Astrocyte (in vitro differentiated cells and primary cell): ENCODE measurements at regions not wholly inside any gene's neighbourhood (a gene's known extent, or its start where the extent isn't known, plus 50 kb on each side); places are given as distances from the start of the nearest gene placed in this dataset.
A peak's percentile ranks its signal among the peaks of the same experiment; 100 is the strongest.

Experiments
- DNase-seq: peaks from one replicate; pipeline ENCODE4 v3.0.0-alpha.2; 2010; ENCODE audit warnings: low read depth
- FAIRE-seq: peaks from 2 replicates; lab custom pipeline; 2011; peaks lifted over from hg19 to GRCh38; lab: Jason Lieb, UNC
- H2AFZ ChIP-seq: 2 replicates; pipeline ENCODE4 v1.6.0; 2012; ENCODE audit warnings: low read depth, low read length, inconsistent platforms
- H3K27ac ChIP-seq: 2 replicates; pipeline ENCODE4 v1.5.1; 2011; ENCODE audit warnings: low read depth, low read length, inconsistent platforms
- H3K27me3 ChIP-seq: 2 replicates; pipeline ENCODE4 v1.6.0; 2011; ENCODE audit warnings: low read length, inconsistent platforms; ENCODE audit not compliant: insufficient read depth
- H3K36me3 ChIP-seq: 2 replicates; pipeline ENCODE4 v1.5.1; 2011; ENCODE audit warnings: low read length, inconsistent platforms; ENCODE audit not compliant: insufficient read depth
- H3K4me1 ChIP-seq: 2 replicates; pipeline ENCODE4 v1.5.1; 2011; ENCODE audit warnings: low read length, inconsistent platforms; ENCODE audit not compliant: insufficient read depth
- H3K4me2 ChIP-seq: 2 replicates; pipeline ENCODE4 v1.6.0; 2012; ENCODE audit warnings: low read length, inconsistent platforms
- H3K4me3 ChIP-seq: 2 replicates; pipeline ENCODE4 v1.5.1; 2011; ENCODE audit warnings: low read depth, mild to moderate bottlenecking, low read length, inconsistent platforms; ENCODE audit not compliant: insufficient read depth
- H3K79me2 ChIP-seq: 2 replicates; pipeline ENCODE4 v1.6.0; 2012; ENCODE audit warnings: mild to moderate bottlenecking, low read length, inconsistent platforms; ENCODE audit not compliant: insufficient read depth
- H3K9ac ChIP-seq: 2 replicates; pipeline ENCODE4 v1.6.0; 2012; ENCODE audit warnings: mild to moderate bottlenecking, low read length, inconsistent platforms
- H3K9me3 ChIP-seq: 2 replicates; pipeline ENCODE4 v1.5.1; 2012; ENCODE audit warnings: low read depth, mild to moderate bottlenecking, low read length, inconsistent platforms; ENCODE audit not compliant: insufficient read depth
- H4K20me1 ChIP-seq: 2 replicates; pipeline ENCODE4 v1.6.0; 2012; ENCODE audit warnings: low read length, inconsistent platforms; ENCODE audit not compliant: insufficient read depth
- H3K27ac Mint-ChIP-seq: one replicate; pipeline ENCODE4 v1.8.0; 2021; ENCODE audit warnings: mild to moderate bottlenecking, mixed read lengths; ENCODE audit not compliant: unreplicated experiment
- H3K27me3 Mint-ChIP-seq: one replicate; pipeline ENCODE4 v1.8.0; 2021; ENCODE audit warnings: low read depth, mixed read lengths; ENCODE audit not compliant: unreplicated experiment
- H3K36me3 Mint-ChIP-seq: one replicate; pipeline ENCODE4 v1.8.0; 2021; ENCODE audit warnings: low read depth, mixed read lengths; ENCODE audit not compliant: unreplicated experiment
- H3K4me1 Mint-ChIP-seq: one replicate; pipeline ENCODE4 v1.8.0; 2021; ENCODE audit warnings: low read depth, mixed read lengths; ENCODE audit not compliant: unreplicated experiment
- H3K4me3 Mint-ChIP-seq: one replicate; pipeline ENCODE4 v1.8.0; 2021; ENCODE audit warnings: mild to moderate bottlenecking, moderate library complexity, mixed read lengths; ENCODE audit not compliant: unreplicated experiment
- H3K9me3 Mint-ChIP-seq: one replicate; pipeline ENCODE4 v1.8.0; 2021; ENCODE audit warnings: mild to moderate bottlenecking, mixed read lengths; ENCODE audit not compliant: unreplicated experiment
- EZH2 ChIP-seq: IDR thresholded peaks from 2 replicates; pipeline ENCODE4 v1.6.1; 2012; ENCODE audit warnings: mild to moderate bottlenecking, low read length, inconsistent platforms; ENCODE audit not compliant: insufficient read depth
- TF ChIP-seq, protein P1 (sequence below): IDR thresholded peaks from 2 replicates; pipeline ENCODE4 v1.5.1; 2011; ENCODE audit warnings: low read depth, mild to moderate bottlenecking, inconsistent platforms, low read length, moderate library complexity; ENCODE audit not compliant: insufficient read depth

- Mint-ChIP-seq H3K27me3 (no peaks in the 10 kb centered on the region), H3K4me1 (peaks cover 44% of the 10 kb centered on the region), H3K4me3 (no peak overlapping the region), H3K27ac (peak overlapping the region; percentile 84), H3K36me3 (no peaks in the 10 kb centered on the region), H3K9me3 (no peaks in the 10 kb centered on the region)
- H3K27me3 ChIP-seq = no peaks in the 10 kb centered on the region
- no peak overlapping the region for H3K4me3 ChIP-seq
- peak; percentile 93 for FAIRE-seq
- H3K36me3 ChIP-seq = no peaks in the 10 kb centered on the region
- DNase-seq = peak; percentile 80
- H3K79me2 ChIP-seq = no peaks in the 10 kb centered on the region
- TF ChIP-seq, protein P1, sequence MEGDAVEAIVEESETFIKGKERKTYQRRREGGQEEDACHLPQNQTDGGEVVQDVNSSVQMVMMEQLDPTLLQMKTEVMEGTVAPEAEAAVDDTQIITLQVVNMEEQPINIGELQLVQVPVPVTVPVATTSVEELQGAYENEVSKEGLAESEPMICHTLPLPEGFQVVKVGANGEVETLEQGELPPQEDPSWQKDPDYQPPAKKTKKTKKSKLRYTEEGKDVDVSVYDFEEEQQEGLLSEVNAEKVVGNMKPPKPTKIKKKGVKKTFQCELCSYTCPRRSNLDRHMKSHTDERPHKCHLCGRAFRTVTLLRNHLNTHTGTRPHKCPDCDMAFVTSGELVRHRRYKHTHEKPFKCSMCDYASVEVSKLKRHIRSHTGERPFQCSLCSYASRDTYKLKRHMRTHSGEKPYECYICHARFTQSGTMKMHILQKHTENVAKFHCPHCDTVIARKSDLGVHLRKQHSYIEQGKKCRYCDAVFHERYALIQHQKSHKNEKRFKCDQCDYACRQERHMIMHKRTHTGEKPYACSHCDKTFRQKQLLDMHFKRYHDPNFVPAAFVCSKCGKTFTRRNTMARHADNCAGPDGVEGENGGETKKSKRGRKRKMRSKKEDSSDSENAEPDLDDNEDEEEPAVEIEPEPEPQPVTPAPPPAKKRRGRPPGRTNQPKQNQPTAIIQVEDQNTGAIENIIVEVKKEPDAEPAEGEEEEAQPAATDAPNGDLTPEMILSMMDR = no peak
- no peak for TF ChIP-seq EZH2
- H3K27ac ChIP-seq = peak overlapping the region; percentile 75
- H3K4me1 ChIP-seq = peaks cover 36% of the 10 kb centered on the region
- no peaks in the 10 kb centered on the region for H4K20me1 ChIP-seq
- H2AFZ ChIP-seq = peak overlapping the region; percentile 38
- no peaks in the 10 kb centered on the region for H3K9me3 ChIP-seq
- peak overlapping the region; percentile 12 for H3K9ac ChIP-seq
- peak overlapping the region; percentile 63 for H3K4me2 ChIP-seq
These were observed 93.9 kb upstream of the ADGRL2 start for GRCh38 chr1:81706650-81707435.

- Mint-ChIP-seq H3K36me3 (no peaks in the 10 kb centered on the region), H3K4me3 (no peak overlapping the region), H3K9me3 (no peaks in the 10 kb centered on the region), H3K27me3 (no peaks in the 10 kb centered on the region), H3K27ac (peak overlapping the region; percentile 95), H3K4me1 (peaks cover 54% of the 10 kb centered on the region)
- Histone ChIP-seq H3K4me1 (peaks cover 45% of the 10 kb centered on the region), H2AFZ (peak overlapping the region; percentile 47), H3K79me2 (no peaks in the 10 kb centered on the region), H3K9me3 (no peaks in the 10 kb centered on the region), H3K27ac (peak overlapping the region; percentile 98), H3K27me3 (no peaks in the 10 kb centered on the region), H3K4me3 (no peak overlapping the region), H3K9ac (peak overlapping the region; percentile 83), H3K36me3 (no peaks in the 10 kb centered on the region), H3K4me2 (peak overlapping the region; percentile 83), H4K20me1 (no peaks in the 10 kb centered on the region)
- no peak for TF ChIP-seq EZH2
- TF ChIP-seq, protein P1 = no peak
- peak; percentile 40 for DNase-seq
- no peak for FAIRE-seq
These were observed 96.8 kb upstream of the ADGRL2 start for GRCh38 chr1:81703756-81704463.
